Epithelial cell of proximal tubule (primary cell): ENCODE measurements at regions not wholly inside any gene's neighbourhood (a gene's known extent, or its start where the extent isn't known, plus 50 kb on each side); places are given as distances from the start of the nearest gene placed in this dataset.
A peak's percentile ranks its signal among the peaks of the same experiment; 100 is the strongest.

Source experiments
- DNase-seq: peaks from one replicate; pipeline ENCODE4 v3.0.0-alpha.2; 2011; ENCODE audit warnings: low read depth
- H3K4me3 ChIP-seq: 2 replicates; pipeline ENCODE4 v1.5.1; 2011; ENCODE audit warnings: low read depth, mild to moderate bottlenecking, low read length
- TF ChIP-seq, protein P1 (sequence below): conservative IDR thresholded peaks from 2 replicates; pipeline ENCODE4 v1.5.1; 2012; ENCODE audit warnings: low read depth, mild to moderate bottlenecking, low read length

DNA sequence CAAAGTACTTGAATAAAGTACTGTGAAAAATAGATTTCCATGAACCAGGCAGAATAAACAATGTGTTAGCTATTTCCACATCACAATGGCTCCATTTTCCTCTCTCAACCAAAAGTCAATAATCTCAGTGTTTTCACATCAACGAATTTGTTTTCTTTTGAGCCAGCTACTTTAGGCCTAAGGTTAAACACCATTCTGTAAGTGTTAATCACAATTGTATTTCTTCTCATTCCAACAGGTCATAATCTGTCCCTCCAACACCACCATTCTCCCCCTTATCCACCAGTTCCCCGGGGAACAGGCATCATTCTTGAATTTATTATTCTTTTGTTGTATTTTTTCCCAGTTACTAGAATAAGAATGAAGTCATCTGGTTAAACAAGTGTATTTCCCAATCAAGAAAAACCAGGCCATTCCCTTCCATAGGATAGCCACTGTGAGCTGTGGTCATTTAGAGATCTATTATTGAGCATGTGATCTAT is 66.2 kb upstream of the PALMD start:
- TF ChIP-seq, protein P1, sequence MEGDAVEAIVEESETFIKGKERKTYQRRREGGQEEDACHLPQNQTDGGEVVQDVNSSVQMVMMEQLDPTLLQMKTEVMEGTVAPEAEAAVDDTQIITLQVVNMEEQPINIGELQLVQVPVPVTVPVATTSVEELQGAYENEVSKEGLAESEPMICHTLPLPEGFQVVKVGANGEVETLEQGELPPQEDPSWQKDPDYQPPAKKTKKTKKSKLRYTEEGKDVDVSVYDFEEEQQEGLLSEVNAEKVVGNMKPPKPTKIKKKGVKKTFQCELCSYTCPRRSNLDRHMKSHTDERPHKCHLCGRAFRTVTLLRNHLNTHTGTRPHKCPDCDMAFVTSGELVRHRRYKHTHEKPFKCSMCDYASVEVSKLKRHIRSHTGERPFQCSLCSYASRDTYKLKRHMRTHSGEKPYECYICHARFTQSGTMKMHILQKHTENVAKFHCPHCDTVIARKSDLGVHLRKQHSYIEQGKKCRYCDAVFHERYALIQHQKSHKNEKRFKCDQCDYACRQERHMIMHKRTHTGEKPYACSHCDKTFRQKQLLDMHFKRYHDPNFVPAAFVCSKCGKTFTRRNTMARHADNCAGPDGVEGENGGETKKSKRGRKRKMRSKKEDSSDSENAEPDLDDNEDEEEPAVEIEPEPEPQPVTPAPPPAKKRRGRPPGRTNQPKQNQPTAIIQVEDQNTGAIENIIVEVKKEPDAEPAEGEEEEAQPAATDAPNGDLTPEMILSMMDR: no peak
- no peak overlapping the region for H3K4me3 ChIP-seq
- no peak for DNase-seq

GRCh38 chr1:99580451-99580850 is 65.5 kb upstream of the PALMD start:
- H3K4me3 ChIP-seq: no peak overlapping the region
- DNase-seq: no peak
- TF ChIP-seq, protein P1: no peak

DNA sequence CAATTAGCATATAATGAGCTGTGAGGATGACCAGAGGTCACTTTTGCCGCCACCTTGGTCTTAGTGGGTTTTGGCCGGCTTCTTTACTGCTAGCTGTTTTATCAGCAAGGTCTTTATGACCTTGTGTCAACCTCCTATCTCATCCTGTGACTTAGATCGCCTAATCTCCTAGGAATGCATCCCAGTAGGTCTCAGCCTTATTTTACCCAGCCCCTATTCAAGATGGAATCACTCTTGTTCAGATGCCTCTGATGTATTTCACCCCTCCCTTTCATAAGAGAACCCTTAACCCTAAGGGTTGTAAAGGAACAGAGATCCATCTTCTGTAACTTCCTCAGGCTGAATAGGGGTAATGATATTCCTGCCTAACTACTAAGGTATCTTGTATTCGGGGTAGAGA is 58.9 kb upstream of the PALMD start:
- H3K4me3 ChIP-seq: no peak overlapping the region
- DNase-seq: no peak
- TF ChIP-seq, protein P1: no peak

GRCh38 chr1:99589186-99589636 is 56.7 kb upstream of the PALMD start:
- no peak overlapping the region for H3K4me3 ChIP-seq
- TF ChIP-seq, protein P1: no peak
- no peak for DNase-seq

- DNase-seq: peak; percentile 85
- H3K4me3 ChIP-seq: no peak overlapping the region
- TF ChIP-seq, protein P1: no peak
These were observed 55.2 kb upstream of the PALMD start for GRCh38 chr1:99590578-99591209.

- DNase-seq: no peak
- no peak overlapping the region for H3K4me3 ChIP-seq
- TF ChIP-seq, protein P1: no peak
These were observed 54.0 kb upstream of the PALMD start for GRCh38 chr1:99591886-99592285.

DNA sequence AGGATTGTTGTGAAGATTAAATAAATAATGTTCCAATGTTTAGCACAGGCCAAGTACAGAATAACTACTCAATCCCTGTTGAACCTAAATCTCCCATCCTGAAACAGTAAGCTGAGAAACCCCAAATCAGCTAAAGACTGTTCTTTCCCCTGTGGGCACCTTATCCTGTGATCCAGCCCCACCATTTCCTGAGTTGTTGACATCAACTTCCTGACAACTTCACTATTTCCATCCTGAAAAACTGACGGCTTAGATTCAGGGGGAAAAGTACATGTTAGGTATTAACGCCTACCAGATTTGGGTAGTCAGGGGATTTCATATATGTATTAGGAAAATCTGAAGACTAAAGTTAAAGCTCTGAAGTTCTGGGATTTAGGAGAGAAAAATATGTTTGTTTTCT is 51.7 kb upstream of the PALMD start:
- no peak overlapping the region for H3K4me3 ChIP-seq
- TF ChIP-seq, protein P1: no peak
- no peak for DNase-seq
